GM18870 (cell line): ENCODE measurements at regions not wholly inside any gene's neighbourhood (a gene's known extent, or its start where the extent isn't known, plus 50 kb on each side); places are given as distances from the start of the nearest gene placed in this dataset.

Experiments
- ATAC-seq: cut with Tn5 transposase; IDR thresholded peaks from one replicate; pipeline ENCODE4 v1.9.1; 2021; ENCODE audit warnings: moderate library complexity; ENCODE audit not compliant: unreplicated experiment

- no peak for ATAC-seq
These were observed 549.2 kb upstream of the KLF12 start for GRCh38 chr13:74683411-74683810.

- ATAC-seq, result no peak
These were observed 548.5 kb upstream of the KLF12 start for GRCh38 chr13:74682746-74683145.

GRCh38 chr13:74681891-74682290, 547.7 kb upstream of the KLF12 start:
- ATAC-seq, result no peak

- ATAC-seq, result no peak
These were observed 544.2 kb upstream of the KLF12 start for GRCh38 chr13:74678308-74678965.

GRCh38 chr13:74675972-74676371, 541.8 kb upstream of the KLF12 start:
- ATAC-seq, result no peak

- no peak for ATAC-seq
These were observed 541.0 kb upstream of the KLF12 start for GRCh38 chr13:74675182-74675581.

- ATAC-seq, result no peak
These were observed 540.5 kb upstream of the KLF12 start for GRCh38 chr13:74674720-74675119.

GRCh38 chr13:74669149-74669548, 534.9 kb upstream of the KLF12 start:
- no peak for ATAC-seq

- ATAC-seq, result no peak
These were observed 533.5 kb upstream of the KLF12 start for GRCh38 chr13:74667656-74668203.

- ATAC-seq, result no peak
These were observed 528.7 kb upstream of the KLF12 start for GRCh38 chr13:74662905-74663304.

GRCh38 chr13:74661851-74662250, 527.6 kb upstream of the KLF12 start:
- no peak for ATAC-seq

- no peak for ATAC-seq
These were observed 523.6 kb upstream of the KLF12 start for GRCh38 chr13:74657765-74658164.

- no peak for ATAC-seq
These were observed 516.9 kb upstream of the KLF12 start for GRCh38 chr13:74651121-74651520.

GRCh38 chr13:74647991-74648390, 513.8 kb upstream of the KLF12 start:
- no peak for ATAC-seq

- ATAC-seq, result no peak
These were observed 513.0 kb upstream of the KLF12 start for GRCh38 chr13:74647211-74647610.

GRCh38 chr13:74646091-74646490, 511.9 kb upstream of the KLF12 start:
- no peak for ATAC-seq

GRCh38 chr13:74645586-74645985, 511.4 kb upstream of the KLF12 start:
- no peak for ATAC-seq

- ATAC-seq, result no peak
These were observed 510.0 kb upstream of the KLF12 start for GRCh38 chr13:74644229-74644628.

- ATAC-seq, result no peak
These were observed 507.4 kb upstream of the KLF12 start for GRCh38 chr13:74641586-74641985.

- no peak for ATAC-seq
These were observed 499.5 kb upstream of the KLF12 start for GRCh38 chr13:74633734-74634133.

- ATAC-seq, result no peak
These were observed 495.8 kb upstream of the KLF12 start for GRCh38 chr13:74629985-74630384.

- ATAC-seq, result no peak
These were observed 491.3 kb upstream of the KLF12 start for GRCh38 chr13:74625541-74625940.

GRCh38 chr13:74623761-74624160, 489.6 kb upstream of the KLF12 start:
- no peak for ATAC-seq
